IMR-90 (cell line): ENCODE measurements at regions not wholly inside any gene's neighbourhood (a gene's known extent, or its start where the extent isn't known, plus 50 kb on each side); places are given as distances from the start of the nearest gene placed in this dataset.

Experiments
- ATAC-seq: fragments of 200-7000 bp; cut with Tn5 transposase; 2 replicates; pipeline ENCODE4 v1.9.1; 2020; ENCODE audit warnings: low read depth, mild to moderate bottlenecking, moderate library complexity
- BruUV-seq: library from RNA; stranded (reverse); fragments of 400-500 nt; replicated peaks from 2 replicates; lab custom pipeline; 2021; lab: Mats Ljungman, UMichigan
- CTCF ChIA-PET: fragments of 300-600 bp; formaldehyde crosslinking; extraction: SDS; loops from one replicate; lab custom pipeline; 2021; ENCODE audit warnings: antibody characterized with exemption; lab: Yijun Ruan, JAX
- POLR2A ChIA-PET: fragments of 300-600 bp; sonication (Branson Sonifier 250); formaldehyde crosslinking; loops from one replicate; lab custom pipeline; 2022; ENCODE audit warnings: antibody characterized with exemption; ENCODE audit not compliant: unreplicated experiment; lab: Charles Lee
- DNase-seq: peaks from one replicate; pipeline ENCODE4 v3.0.0; 2013
- H2AFZ ChIP-seq: replicated peaks from 2 replicates; pipeline ENCODE3; 2013; ENCODE audit warnings: low read length, mild to moderate bottlenecking; ENCODE audit not compliant: poor library complexity
- H2AK5ac ChIP-seq: 2 replicates; pipeline ENCODE4 v1.6.1; 2013; ENCODE audit warnings: low read depth, low read length, inconsistent platforms
- H2AK9ac ChIP-seq: replicated peaks from 2 replicates; pipeline ENCODE3; 2013; ENCODE audit warnings: mild to moderate bottlenecking, low read depth, low read length, moderate library complexity; ENCODE audit not compliant: poor library complexity
- H2BK120ac ChIP-seq: 2 replicates; pipeline ENCODE4 v1.6.1; 2013; ENCODE audit warnings: low read depth, low read length, inconsistent platforms
- H2BK15ac ChIP-seq: 3 replicates; pipeline ENCODE4 v1.6.1; 2013; ENCODE audit warnings: low read depth, low read length, inconsistent platforms
- H2BK20ac ChIP-seq: 2 replicates; pipeline ENCODE4 v1.6.1; 2013; ENCODE audit warnings: low read depth, mild to moderate bottlenecking, inconsistent platforms, low read length, moderate library complexity
- H2BK5ac ChIP-seq: 2 replicates; pipeline ENCODE4 v1.6.1; 2013; ENCODE audit warnings: mild to moderate bottlenecking, low read depth, low read length, inconsistent platforms; ENCODE audit not compliant: poor library complexity, severe bottlenecking
- H3K14ac ChIP-seq: replicated peaks from 2 replicates; pipeline ENCODE4 v1.6.1; 2013; ENCODE audit warnings: low read depth, low read length, inconsistent platforms
- H3K18ac ChIP-seq: 2 replicates; pipeline ENCODE4 v1.6.1; 2013; ENCODE audit warnings: low read depth, low read length, control low read depth
- H3K23ac ChIP-seq: 2 replicates; pipeline ENCODE4 v1.6.1; 2013; ENCODE audit warnings: low read depth, low read length, inconsistent platforms
- H3K27ac ChIP-seq: 2 replicates; pipeline ENCODE4 v1.5.1; 2013; ENCODE audit warnings: mild to moderate bottlenecking, control low read depth, low read length; ENCODE audit not compliant: insufficient read depth
- H3K27me3 ChIP-seq: 2 replicates; pipeline ENCODE4 v1.6.1; 2013; ENCODE audit warnings: low read length; ENCODE audit not compliant: control insufficient read depth, insufficient read depth
- H3K36me3 ChIP-seq: 2 replicates; pipeline ENCODE4 v1.6.1; 2013; ENCODE audit warnings: low read length, mixed read lengths; ENCODE audit not compliant: control insufficient read depth, insufficient read depth
- H3K4ac ChIP-seq: 2 replicates; pipeline ENCODE4 v1.6.1; 2013; ENCODE audit warnings: low read depth, low read length, inconsistent platforms
- H3K4me1 ChIP-seq: 2 replicates; pipeline ENCODE4 v1.6.1; 2013; ENCODE audit warnings: low read length, mixed read lengths; ENCODE audit not compliant: control insufficient read depth, insufficient read depth
- H3K4me2 ChIP-seq: 2 replicates; pipeline ENCODE4 v1.6.1; 2013; ENCODE audit warnings: low read depth, mild to moderate bottlenecking, control low read depth, low read length, moderate library complexity
- H3K4me3 ChIP-seq: 2 replicates; pipeline ENCODE4 v1.5.1; 2013; ENCODE audit warnings: low read depth, mild to moderate bottlenecking, control low read depth, low read length, moderate library complexity; ENCODE audit not compliant: insufficient read depth
- H3K56ac ChIP-seq: 2 replicates; pipeline ENCODE4 v1.6.1; 2013; ENCODE audit warnings: low read length, inconsistent platforms; ENCODE audit not compliant: insufficient read depth; ENCODE audit errors: extremely low read depth
- H3K79me1 ChIP-seq, 2 experiments: 2 replicates each; pipeline ENCODE4 v1.6.1; 2013; ENCODE audit warnings: low read length in 2 of 2, inconsistent platforms in 1 of 2, low read depth in 1 of 2
- H3K9ac ChIP-seq: 2 replicates; pipeline ENCODE4 v1.6.1; 2013; ENCODE audit warnings: low read depth, low read length, control low read depth
- H3K9me1 ChIP-seq: 2 replicates; pipeline ENCODE4 v1.6.1; 2013; ENCODE audit warnings: low read length, inconsistent platforms; ENCODE audit not compliant: insufficient read depth
- H3K9me3 ChIP-seq: 2 replicates; pipeline ENCODE4 v1.6.1; 2013; ENCODE audit warnings: low read length; ENCODE audit not compliant: control insufficient read depth, insufficient read depth
- H4K20me1 ChIP-seq: 2 replicates; pipeline ENCODE4 v1.6.1; 2013; ENCODE audit warnings: low read length, inconsistent platforms; ENCODE audit not compliant: insufficient read depth
- H4K5ac ChIP-seq: 2 replicates; pipeline ENCODE4 v1.6.1; 2013; ENCODE audit warnings: mild to moderate bottlenecking, low read depth, low read length, control low read depth
- H4K8ac ChIP-seq, 2 experiments: 2 replicates each; pipeline ENCODE4 v1.6.1; 2013; ENCODE audit warnings: low read depth in 2 of 2, low read length in 2 of 2, control low read depth in 1 of 2, inconsistent platforms in 1 of 2
- H4K91ac ChIP-seq: 2 replicates; pipeline ENCODE4 v1.6.1; 2013; ENCODE audit warnings: low read depth, low read length, inconsistent platforms; ENCODE audit not compliant: insufficient read depth
- BHLHE40 ChIP-seq: fragments of 150-350 bp; IDR thresholded peaks from 2 replicates; pipeline ENCODE4 v1.6.1; 2016; ENCODE audit warnings: mild to moderate bottlenecking, low read depth, low read length
- CEBPB ChIP-seq: IDR thresholded peaks from 2 replicates; pipeline ENCODE4 v1.6.1; 2012; ENCODE audit warnings: low read depth, low read length, improper control_type of control experiment
- CHD1 ChIP-seq: IDR thresholded peaks from 2 replicates; pipeline ENCODE4 v1.6.1; 2012; ENCODE audit warnings: low read depth, low read length, improper control_type of control experiment
- FOS ChIP-seq: fragments of 150-350 bp; IDR thresholded peaks from 2 replicates; pipeline ENCODE4 v1.6.1; 2016; ENCODE audit warnings: low read depth, low read length
- MAZ ChIP-seq: IDR thresholded peaks from 2 replicates; pipeline ENCODE4 v1.6.1; 2012; ENCODE audit warnings: low read depth, mild to moderate bottlenecking, low read length, improper control_type of control experiment, moderate library complexity, borderline replicate concordance
- POLR2A ChIP-seq: IDR thresholded peaks from 2 replicates; pipeline ENCODE4 v1.6.1; 2012; ENCODE audit warnings: mild to moderate bottlenecking, low read depth, low read length
- SMC3 ChIP-seq: fragments of 150-350 bp; IDR thresholded peaks from 2 replicates; pipeline ENCODE4 v1.6.1; 2016; ENCODE audit warnings: low read depth, mild to moderate bottlenecking, antibody characterized with exemption, low read length, moderate library complexity
- WGBS, 2 experiments: methylation state at CpG; one replicate each; pipeline versions ENCODE4 v1.1.5 to v1.1.7; 2013; ENCODE audit warnings: missing lambda C conversion rate in 2 of 2; ENCODE audit not compliant: insufficient read length in 1 of 2; ENCODE audit errors: extremely low coverage in 2 of 2; 5-methylcytosine and 5-hydroxymethylcytosine counted together
- dilution Hi-C: fragments of 300-500 bp; cut with HindIII; formaldehyde crosslinking; loops from one replicate; pipeline ENCODE4 v1.14.3; 2018; ENCODE audit warnings: low sequenced_read_pairs; ENCODE audit not compliant: unreplicated experiment
- in situ Hi-C: fragments of 300-500 bp; cut with MboI; formaldehyde crosslinking; loops from 3 replicates; pipeline ENCODE4 v1.14.3; 2019; ENCODE audit warnings: low sequenced_read_pairs, inconsistent platforms, mixed read lengths
- intact Hi-C: fragments of 100-400 bp; cut with micrococcal nuclease; formaldehyde crosslinking; loops from 2 replicates; pipeline ENCODE4 v1.10.0; 2022
- TF ChIP-seq, protein P1 (sequence below): fragments of 150-350 bp; IDR thresholded peaks from 2 replicates; pipeline ENCODE4 v1.6.1; 2017; ENCODE audit warnings: mild to moderate bottlenecking, antibody characterized with exemption, low read length, low read depth
- TF ChIP-seq, protein P2 (sequence below): fragments of 150-350 bp; IDR thresholded peaks from 2 replicates; pipeline ENCODE4 v1.6.1; 2016; ENCODE audit warnings: low read depth, mild to moderate bottlenecking, low read length, moderate library complexity, borderline replicate concordance

DNA sequence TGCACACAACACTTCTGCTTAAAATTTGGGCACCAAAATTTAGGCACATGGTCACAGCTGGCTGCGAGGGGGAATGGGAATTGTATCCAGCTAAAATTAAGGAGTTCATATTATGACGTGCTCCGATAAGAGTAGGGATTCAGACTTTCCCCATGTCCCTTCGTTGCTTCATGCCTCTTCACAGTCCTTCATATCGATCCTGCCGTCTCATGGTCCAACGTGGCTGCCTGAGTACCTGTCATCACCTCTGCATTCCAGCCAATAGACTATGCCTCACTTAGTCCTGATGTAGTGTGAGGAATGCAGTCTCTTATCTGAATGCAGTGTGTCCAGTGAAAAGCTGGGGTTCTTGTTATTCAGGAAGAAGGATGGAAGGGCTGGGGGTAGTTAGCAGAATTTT lies 108.6 kb downstream of the SIK1 start:
- in situ Hi-C loops (no loop called here), intact Hi-C loops (no loop called here), dilution Hi-C loops (no loop called here)
- Histone ChIP-seq H3K4me2 (no peak overlapping the region), H4K20me1 (no peaks in the 10 kb centered on the region), H2AK5ac (no peak overlapping the region), H3K4me3 (no peak overlapping the region), H3K79me1 (no peaks in the 10 kb centered on the region), H3K56ac (no peak overlapping the region), H2AFZ (no peak overlapping the region), H3K9me3 (peaks cover 10% of the 10 kb centered on the region), H3K18ac (no peak overlapping the region), H3K27ac (no peak overlapping the region), H3K23ac (no peak overlapping the region), H3K14ac (no peak overlapping the region), H3K9ac (no peak overlapping the region), H3K4ac (no peak overlapping the region), H3K36me3 (no peaks in the 10 kb centered on the region), H4K8ac (no peak overlapping the region), H3K27me3 (peaks cover 3% of the 10 kb centered on the region), H2BK20ac (no peak overlapping the region), H3K4me1 (peaks cover 13% of the 10 kb centered on the region), H4K5ac (no peak overlapping the region), H2BK120ac (no peak overlapping the region), H3K9me1 (no peaks in the 10 kb centered on the region), H2BK5ac (no peak overlapping the region), H4K91ac (no peak overlapping the region), H2AK9ac (no peak overlapping the region), H2BK15ac (no peak overlapping the region)
- TF ChIP-seq CEBPB (no peak), POLR2A (no peak), BHLHE40 (no peak), CHD1 (no peak), SMC3 (no peak), MAZ (no peak), FOS (no peak)
- TF ChIP-seq, protein P1, sequence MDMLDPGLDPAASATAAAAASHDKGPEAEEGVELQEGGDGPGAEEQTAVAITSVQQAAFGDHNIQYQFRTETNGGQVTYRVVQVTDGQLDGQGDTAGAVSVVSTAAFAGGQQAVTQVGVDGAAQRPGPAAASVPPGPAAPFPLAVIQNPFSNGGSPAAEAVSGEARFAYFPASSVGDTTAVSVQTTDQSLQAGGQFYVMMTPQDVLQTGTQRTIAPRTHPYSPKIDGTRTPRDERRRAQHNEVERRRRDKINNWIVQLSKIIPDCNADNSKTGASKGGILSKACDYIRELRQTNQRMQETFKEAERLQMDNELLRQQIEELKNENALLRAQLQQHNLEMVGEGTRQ = no peak
- TF ChIP-seq, protein P2, sequence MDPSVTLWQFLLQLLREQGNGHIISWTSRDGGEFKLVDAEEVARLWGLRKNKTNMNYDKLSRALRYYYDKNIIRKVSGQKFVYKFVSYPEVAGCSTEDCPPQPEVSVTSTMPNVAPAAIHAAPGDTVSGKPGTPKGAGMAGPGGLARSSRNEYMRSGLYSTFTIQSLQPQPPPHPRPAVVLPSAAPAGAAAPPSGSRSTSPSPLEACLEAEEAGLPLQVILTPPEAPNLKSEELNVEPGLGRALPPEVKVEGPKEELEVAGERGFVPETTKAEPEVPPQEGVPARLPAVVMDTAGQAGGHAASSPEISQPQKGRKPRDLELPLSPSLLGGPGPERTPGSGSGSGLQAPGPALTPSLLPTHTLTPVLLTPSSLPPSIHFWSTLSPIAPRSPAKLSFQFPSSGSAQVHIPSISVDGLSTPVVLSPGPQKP = no peak
- ChIA-PET CTCF (no interaction called here), POLR2A (no interaction called here)
- no CpG with 5 or more reads among the region's 7 CpGs for WGBS, 2 experiments
- BruUV-seq = no TSS peak
- DNase-seq = no peak
- no peak for ATAC-seq
